HG03097 (cell line): ENCODE measurements at regions not wholly inside any gene's neighbourhood (a gene's known extent, or its start where the extent isn't known, plus 50 kb on each side); places are given as distances from the start of the nearest gene placed in this dataset.

Experiments used
- ATAC-seq: cut with Tn5 transposase; IDR thresholded peaks from one replicate; pipeline ENCODE4 v1.9.1; 2021; ENCODE audit not compliant: unreplicated experiment, low FRiP score

DNA sequence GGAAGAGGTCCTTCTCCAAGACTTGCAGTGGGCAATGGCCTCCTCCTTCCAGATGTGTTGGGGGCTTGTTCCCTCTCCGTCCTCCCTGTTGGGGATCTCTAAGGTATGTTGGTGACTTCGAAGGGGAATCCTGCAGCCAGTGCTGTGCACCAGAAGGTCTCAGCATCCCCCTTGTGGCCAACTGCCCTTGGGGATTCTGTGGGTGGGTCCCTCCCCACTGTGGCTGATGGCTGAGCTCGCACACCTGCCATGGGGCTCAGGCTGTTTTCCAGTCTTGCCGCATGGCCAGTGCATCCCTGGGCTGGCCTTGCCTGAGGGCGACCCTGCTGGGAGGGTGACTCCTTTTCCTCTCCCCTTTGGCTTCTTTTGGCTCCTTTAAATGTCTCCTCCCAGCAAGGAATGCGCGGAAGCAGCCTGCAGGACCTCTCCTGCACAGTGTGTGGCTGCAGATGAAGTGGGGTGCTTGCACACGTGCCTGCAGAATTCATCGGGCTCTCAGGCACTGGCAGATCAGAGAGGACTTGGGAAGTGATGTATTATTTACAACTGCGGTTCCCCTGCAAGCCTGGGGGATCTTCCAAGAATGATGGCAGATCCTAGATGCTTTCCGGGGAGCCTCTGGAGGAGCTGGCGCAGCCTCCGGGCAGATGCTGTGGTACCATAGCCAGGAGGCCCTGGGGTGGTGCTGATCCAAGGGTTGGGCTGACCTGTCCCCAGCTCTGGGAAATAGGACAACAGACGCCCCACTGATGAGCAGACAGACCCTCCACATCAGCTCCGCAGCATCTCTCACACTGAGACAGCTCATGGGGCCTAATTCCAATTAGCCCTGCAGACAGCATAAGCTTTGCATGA lies 410.0 kb downstream of the TCERG1L start:
- no peak for ATAC-seq

DNA sequence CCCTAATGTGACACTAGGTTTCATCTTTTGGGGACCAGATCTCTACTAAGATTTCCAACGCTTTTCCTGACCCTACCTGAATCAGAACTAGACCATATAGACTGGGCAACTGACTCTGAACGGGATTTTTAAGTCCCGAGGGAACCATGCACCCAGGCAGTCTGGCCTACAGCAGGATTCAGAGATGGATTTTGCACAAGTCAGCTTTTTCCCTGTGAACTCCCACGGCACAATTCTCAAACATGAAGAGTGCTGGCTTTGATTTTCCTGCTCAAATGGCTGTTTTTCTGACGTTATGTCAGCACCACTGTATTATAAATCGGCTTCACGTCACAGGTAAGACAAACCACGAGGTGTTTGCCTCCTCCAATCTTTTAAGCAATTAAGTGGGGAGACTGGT lies 409.1 kb downstream of the TCERG1L start:
- ATAC-seq = no peak

DNA sequence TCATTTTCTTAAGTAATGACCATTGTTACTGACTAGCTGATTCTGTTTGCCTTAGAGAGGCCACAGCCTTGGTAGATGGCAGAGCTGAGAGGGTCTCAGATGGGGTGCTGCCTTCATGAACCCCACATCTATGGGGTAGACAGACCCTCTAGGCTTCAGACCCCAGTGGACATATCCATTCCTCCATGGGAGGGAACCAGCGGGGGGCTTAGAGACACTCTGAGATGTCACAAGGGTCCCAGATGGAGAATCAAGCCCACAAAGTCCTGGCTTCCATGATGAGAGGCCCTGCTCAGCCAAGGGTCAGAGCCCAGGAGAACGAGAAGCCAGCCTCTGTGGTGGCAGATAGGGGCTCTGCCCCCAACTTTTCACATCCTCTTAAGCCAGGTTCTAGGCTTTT lies 408.6 kb downstream of the TCERG1L start:
- ATAC-seq = no peak

DNA sequence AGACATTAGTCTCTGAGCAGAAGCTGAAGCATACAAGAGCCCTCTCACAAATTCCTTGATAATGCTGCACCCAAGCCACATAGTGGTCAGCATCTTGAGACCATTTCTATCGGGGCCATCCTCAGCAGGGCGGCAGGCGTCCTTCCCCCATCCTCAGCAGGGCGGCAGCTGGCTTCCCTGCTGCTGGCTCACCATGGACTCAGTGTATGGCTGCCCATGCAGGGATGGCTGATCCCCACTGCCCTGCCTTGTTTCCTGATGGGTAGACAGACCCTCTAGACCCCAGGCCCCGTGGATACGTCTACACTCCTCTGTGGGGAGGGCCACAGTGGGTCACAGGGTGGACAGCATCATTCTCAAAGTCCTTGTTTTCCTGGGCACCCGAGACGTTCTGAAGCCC lies 406.8 kb downstream of the TCERG1L start:
- ATAC-seq = no peak

DNA sequence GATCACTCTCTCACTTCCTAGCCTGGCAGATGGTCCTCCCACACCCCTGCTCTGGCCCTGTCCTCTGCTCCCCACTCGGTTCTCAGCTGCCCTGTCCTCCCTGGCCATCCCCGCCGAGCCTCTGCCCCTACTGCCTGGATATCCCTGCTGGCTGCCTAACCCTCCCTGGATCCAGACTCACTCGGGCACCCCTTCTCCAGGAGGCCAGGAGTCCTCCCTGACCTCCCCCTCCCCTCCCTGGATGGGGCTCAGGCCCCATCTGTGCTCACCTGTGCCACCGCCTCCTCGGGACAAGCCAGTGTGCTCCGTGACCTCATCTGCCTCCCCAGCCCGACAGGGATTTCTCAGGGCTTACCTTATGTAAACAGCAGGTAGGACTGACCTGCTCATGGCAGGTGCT lies 406.1 kb downstream of the TCERG1L start:
- ATAC-seq = no peak

DNA sequence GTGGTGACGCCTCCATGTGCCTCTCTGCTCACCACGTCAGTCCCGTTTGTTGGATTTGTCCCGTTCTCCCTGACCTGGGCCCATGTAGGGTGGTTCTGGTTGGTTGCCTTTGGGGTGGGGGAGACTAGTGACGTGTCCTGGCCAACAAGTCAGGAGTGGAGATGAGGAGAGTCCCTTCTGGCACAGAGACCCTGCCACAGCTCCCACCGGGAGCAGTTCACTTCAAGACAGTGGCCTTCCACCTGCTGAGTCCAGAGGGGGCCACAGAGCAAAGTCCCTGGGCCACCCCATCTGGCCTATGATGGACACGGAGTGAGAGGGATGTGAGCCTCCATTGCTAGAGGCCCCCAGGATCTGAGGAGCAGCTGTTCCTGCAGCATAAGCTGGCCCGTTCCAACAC lies 405.6 kb downstream of the TCERG1L start:
- ATAC-seq = no peak

DNA sequence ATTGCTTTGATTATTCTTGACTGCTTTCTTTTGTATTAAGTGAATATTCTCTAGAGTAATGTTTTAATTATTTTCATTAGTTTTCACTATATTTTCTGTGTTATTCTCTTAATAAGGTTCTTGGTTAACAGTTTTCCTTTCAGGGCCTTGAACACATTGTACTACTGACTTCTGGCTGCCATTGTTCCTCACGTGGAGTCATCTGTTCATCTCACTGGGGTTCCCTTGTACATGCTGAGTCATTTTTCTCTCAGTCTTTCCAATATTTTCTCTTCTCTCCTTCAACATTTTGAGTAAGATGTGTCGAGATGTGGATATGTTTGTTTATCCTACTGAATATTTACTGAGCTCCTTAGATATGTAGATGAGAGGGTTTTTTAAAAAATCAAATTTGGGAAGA lies 400.7 kb downstream of the TCERG1L start:
- no peak for ATAC-seq

DNA sequence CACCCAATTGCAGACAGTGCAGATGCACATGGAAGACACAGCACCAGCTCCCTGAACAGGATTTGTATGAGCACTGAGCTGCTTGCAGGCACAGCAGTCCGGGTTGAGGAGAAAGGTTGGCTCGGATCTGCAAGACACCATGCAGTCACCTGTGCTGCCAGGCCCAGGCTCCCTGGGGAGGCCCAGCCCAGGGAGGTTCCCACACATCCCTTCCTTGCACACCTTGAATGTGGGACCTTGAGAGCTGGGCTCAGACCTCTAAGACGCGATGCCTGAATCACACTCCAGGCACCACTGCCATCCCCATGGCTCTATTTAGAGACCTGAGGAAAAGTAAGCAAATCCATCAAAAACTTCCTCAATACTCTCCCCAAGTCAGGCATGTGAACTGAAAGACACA lies 397.7 kb downstream of the TCERG1L start:
- ATAC-seq = no peak

DNA sequence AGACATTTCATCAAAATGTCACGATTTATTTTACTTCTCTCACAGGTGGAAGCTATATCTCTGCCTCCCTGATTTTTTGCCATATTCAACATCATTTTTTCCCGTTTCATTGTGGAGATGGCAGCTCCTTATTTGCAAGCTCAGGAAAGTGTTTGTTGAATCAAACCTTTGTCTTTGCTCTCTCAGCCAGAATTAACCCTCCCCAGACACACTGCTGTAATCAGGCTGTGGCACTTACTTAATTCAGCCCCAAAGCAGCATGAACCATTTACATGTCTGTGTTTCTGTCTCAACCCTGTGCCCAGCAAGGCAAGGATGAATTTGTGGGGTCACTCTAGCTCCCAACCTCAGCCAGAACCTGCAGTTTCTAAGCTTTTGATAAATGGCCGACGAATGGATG lies 397.2 kb downstream of the TCERG1L start:
- ATAC-seq = no peak

DNA sequence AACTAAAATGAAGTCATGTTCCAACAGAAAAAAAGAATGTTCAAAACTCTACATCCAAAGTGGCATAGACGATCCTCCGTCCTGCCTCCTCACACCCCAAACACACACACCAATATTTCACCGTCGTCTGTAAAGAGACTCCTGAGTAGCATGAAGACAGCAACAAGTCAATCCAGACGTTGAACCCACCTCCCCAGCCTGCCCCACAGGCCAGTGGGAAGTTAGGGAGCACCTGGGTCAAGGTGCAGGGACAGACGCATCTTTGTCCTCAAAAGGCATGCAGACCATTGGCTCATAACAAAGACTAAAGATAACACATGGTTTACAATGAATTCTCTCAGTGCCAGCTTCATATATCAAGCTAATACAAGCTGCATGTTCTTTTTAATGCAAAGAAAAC lies 396.5 kb downstream of the TCERG1L start:
- ATAC-seq = no peak

DNA sequence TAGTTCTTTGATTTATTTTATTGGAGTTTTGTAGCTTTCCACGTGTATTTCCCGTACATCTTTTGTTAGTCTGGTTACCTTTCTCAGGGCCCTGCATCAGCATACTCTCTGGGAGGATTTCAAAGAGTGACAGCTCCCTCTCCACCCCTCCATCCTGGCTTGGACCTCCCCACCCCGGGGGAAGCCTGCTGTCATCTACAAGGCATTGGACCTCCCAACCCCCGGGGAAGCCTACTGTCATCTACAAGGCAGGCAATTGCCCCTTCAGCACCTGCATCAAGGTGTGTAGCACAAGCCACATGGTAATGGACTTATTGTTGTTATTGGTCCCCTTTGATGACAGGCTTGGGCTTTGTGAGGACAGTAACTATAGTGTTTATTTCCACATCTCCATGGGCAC lies 390.1 kb downstream of the TCERG1L start:
- no peak for ATAC-seq

DNA sequence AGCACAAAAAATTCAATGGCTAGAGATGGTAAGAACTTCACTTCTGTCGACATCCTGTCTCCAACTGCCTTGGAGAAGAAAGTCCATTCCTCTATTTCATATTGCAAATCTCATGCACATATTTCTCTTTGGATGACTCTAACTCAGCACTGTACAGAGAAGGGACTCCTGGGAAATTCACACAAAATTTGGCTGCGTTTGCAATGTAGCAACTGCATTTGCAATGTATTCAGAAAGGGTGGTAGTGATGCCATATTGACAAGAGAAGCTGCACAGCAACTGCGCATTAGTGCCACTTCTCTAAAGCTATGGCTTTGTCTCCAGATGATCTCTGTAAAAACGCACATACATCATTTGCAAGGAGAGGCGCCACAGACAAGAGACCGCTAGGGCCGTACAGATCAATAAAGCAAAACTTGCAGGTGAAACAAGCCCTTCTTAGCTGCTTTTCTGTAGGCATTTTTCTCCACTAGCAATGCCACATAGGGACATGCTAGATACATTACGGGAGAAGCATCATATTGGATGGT lies 389.5 kb downstream of the TCERG1L start:
- no peak for ATAC-seq

DNA sequence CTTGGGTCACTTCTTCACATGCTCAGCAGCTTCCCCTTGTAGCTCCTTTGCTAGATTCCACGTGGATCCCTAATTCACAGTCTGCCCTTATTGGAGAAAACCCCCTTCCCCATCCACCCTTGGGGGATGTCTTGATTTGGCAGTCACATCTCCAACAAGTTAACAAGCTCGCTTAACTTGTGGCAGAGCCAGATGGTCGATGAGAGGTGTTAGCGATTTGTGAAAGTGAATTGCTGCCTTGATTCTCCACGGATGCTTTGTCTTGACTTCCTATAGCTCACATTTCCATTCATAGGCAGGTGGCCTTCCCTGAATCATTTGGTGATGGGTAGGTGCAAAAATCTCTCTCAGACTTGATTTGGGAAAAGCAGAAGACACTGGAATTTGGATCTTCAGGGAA lies 387.9 kb downstream of the TCERG1L start:
- no peak for ATAC-seq

DNA sequence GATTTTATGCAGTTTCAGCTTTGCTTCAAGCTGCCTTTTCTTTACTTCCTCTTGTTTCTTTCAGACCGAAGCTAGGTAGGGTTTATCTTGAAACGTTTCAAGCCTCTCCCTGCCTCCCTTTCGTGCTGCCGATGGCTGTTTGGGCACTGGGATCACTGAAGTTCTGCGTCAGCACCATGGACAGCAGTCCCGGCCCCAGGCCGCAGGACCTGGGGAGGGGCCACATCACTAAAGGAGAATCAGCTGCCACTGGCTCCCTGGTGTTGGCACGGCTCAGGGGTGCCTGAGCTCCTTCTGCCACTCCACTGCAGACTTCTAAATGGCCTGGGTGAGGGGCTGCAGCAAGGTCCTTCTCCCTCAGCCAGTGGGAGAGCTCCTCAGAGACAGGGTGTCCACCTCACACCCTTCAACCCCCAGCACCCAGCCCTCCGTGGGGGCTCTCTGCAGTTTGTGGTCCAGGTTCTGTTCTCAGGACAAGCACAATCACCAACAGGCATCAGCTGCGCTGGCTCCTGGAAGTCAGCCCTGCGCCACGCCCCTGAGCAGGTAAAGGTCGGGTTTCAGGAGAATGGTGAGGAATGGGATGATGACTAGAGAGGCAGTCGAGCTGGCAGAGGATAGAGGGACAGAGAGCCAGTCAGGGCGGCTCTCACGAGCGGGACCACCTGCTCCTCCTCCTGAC lies 387.2 kb downstream of the TCERG1L start:
- ATAC-seq = no peak

DNA sequence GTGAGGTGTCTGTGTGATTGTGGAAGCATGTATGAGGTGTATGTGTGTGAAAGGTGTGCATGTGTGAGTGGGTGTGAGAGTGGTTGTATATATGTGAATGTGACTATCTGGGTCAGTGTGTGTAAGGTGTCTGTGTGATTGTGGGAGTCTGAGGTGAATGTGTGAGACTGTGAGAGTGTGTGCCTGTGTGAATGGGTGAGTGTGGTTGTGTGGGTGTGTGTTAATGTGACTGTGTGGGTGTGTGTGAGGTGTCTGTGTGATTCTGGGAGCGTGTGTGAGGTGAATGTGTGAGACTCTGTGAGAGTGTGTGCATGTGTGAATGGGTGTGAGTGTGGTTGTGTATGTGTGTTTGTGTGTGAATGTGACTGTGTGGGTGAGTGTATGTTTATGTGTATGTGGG lies 385.1 kb downstream of the TCERG1L start:
- ATAC-seq = no peak

DNA sequence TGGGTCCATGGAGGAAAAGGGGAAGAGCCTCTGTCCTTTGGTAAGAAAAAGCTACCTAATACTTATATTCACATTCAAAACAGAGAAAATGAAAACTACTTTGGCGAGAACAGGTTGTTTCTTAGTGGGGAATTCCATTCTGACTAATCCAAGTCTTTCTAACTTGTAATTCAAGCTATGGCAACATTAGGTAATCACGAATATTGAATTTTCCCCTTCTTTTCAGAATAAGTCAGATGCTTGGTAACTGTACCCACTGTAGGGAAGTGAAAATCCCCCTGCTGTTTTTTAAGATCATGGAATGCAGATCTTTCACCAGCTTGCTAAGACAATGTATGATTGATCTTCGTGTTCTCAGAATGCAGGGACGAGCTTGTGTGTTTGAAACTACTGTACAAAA lies 384.4 kb downstream of the TCERG1L start:
- ATAC-seq = no peak

DNA sequence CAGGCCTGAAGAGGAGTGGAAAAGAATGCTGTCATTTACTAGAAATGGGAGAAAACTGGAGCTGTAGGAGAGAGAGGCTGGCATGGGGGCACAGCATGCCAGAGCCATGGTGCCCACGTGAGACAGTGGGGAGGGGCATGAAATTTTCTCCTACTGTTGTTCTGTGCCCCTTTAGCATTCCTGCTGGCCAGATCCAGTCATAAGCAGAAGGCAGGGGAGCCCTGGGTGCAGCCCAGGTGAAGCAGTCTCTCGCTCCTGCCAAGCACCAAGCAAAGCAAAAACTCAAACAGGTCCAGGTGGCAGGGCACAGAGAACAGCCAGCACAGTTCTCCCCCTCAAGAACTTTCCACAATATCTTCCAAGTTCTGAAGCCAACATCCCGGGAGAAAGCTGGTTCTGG lies 383.2 kb downstream of the TCERG1L start:
- ATAC-seq = no peak

DNA sequence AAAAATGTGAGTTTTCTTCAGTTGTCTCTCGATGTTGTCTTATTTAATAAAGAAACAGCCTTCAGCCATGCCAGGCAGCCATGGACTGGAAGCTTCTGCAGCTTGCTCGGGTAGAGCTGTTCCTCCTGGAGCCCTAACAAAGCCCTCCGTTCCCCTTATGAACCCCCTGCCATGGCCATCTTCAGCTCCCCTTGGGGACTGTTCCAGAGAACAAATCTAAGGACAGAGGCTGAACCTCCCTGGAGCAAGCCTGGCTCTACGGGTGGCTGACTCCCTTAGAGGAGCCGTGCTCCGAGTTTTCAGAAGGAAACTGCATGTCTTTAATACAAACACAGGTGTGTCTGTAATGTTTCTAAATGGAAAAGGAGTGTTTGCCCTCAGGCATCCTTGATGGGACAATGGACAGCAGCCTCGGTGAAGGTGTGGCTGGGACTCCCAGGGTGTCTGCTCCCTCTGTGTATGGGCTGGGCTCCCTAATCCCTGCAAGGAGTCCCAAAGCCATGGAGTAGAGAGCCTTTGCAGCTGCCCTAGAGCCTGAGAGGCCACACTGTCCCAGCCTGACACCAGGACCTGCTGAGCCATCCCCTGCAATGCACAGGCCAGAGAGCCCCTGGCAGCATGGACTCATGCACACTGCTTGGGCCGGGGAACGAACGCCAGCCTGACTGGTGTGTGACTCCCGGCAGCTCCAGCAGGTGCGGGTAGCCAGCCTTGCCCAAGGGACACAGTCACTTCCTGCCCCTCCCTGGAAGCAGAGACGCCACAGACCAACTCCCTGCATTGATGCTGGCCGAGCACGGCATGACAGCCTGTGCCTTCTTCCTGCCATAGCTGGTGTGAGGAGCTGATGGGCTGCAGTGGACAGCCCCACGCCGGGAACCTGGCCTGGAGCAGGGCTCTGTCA lies 381.8 kb downstream of the TCERG1L start:
- no peak for ATAC-seq

DNA sequence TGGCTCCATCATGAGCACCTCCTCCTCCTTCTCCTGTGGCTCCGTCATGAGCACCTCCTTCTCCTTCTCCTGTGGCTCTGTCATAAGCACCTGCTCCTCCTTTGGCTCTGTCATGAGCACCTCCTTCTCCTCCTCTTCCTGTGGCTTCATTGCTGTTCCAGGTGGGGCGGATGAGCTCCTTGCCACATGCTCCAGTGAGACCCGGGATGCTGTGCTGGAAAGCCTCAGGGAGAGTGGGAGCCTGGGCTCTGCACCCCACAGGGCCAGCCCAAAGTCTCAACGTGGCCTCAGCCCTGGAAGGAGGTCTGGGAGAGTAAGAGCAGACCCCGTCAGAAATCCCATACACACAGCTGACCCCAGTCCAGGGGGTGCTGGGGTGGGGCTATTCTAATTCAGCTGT lies 380.7 kb downstream of the TCERG1L start:
- ATAC-seq = no peak

DNA sequence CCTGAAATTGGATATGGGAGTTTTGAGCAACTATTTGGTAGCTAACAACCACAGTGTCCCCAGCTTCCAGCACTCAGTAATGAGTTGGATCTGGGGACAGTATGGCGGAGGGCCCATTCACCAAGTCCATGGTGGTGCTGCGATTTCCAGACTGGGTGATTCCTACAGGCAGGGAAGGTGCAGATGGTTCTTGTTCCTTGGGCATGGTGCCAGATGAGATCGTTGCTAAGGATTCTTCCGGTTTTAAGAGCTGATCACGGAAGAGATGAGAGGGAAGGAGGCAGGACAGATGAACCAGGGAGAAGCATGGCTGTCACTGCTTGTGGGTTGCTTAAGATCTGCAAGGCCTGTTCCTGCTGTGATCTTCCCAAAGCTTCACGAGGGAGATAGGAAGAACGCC lies 380.3 kb downstream of the TCERG1L start:
- no peak for ATAC-seq
